HG03103 (cell line): ENCODE measurements at regions not wholly inside any gene's neighbourhood (a gene's known extent, or its start where the extent isn't known, plus 50 kb on each side); places are given as distances from the start of the nearest gene placed in this dataset.
"Not testable (repeated sequence)": the region's sequence is repeated elsewhere in the genome, so short reads cannot be mapped to it uniquely, and the experiment has no call there.

Experiments
- ATAC-seq: cut with Tn5 transposase; IDR thresholded peaks from one replicate; pipeline ENCODE4 v1.9.1; 2021; ENCODE audit warnings: low read depth; ENCODE audit not compliant: unreplicated experiment

- ATAC-seq: no peak
Observed at GRCh38 chr5:81834021-81834660, 83.2 kb upstream of the SSBP2 start.

DNA sequence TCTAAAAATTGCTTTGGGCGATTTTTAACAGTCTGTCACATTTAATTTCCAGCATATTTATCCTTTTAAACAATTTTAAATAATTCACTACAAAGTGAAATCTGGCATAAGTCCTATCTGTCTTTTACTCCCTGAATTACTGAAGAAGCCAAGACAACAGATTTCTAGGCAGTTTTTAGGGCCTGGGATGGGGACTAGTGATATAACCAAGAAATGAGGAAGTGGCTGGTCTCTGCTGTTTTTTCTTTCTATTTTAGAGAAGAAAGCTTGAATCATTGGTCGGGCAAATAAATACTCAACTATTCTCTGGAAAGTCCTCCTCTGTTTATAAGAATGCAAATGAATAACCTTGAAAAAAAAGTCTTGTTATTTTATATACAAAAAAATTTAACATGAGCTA lies 79.7 kb upstream of the SSBP2 start:
- ATAC-seq: no peak

DNA sequence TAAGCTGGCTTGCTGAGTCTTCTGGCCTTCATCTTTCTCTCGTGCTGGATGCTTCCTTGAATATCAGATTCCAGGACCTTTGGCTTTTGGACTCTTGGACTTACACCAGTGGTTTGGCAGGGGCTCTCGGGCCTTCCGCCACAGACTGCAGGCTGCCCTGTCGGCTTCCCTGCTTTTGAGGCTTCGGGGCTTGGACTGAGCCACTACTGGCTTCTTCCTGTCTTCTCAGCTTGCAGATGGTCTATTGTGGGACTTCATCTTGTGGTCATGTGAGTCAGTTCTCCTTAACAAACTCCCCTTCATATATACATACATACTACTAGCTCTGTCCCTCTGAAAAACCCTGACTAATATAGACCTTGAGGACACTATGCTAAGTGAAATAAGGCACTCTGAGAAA lies 78.3 kb upstream of the SSBP2 start:
- ATAC-seq: no peak

- ATAC-seq: no peak
Observed at GRCh38 chr5:81827500-81827899, 76.6 kb upstream of the SSBP2 start.

DNA sequence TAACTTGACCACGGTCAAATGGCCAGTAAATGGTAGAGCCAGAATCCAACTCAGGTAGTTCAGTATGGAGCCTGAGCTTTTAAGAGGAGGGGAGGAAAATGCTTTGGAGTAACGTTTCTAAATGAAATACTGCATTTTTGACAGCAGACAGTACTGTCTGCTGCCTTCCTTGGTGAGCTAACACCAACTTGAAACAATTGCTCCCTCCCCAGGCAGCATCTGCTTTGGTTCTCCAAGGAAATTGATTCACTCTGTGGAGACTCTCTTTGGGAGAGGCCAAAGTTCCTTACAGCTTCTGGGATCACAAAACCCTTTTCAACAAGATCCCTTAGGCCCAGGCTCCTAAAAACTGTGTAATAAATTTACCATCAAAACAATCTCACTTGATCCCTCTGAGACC lies 75.2 kb upstream of the SSBP2 start:
- ATAC-seq: no peak

- ATAC-seq: no peak
Observed at GRCh38 chr5:81825237-81825636, 74.3 kb upstream of the SSBP2 start.

DNA sequence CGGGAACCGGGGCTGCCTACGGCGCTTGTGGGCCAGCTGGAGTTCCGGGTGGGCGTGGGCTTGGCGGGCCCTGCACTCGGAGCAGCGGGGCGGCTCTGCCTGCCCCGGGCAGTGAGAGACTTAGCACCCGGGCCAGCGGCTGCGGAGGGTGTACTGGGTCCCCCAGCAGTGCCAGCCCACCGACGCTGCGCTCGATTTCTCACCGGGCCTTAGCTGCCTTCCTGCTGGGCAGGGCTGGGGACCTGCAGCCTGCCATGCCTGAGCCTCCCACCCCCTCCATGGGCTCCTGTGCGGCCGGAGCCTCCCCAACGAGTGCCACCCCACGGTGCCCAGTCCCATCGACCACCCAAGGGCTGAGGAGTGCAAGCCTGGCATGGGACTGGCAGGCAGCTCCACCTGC lies 72.8 kb upstream of the SSBP2 start:
- not testable (repeated sequence) for ATAC-seq

DNA sequence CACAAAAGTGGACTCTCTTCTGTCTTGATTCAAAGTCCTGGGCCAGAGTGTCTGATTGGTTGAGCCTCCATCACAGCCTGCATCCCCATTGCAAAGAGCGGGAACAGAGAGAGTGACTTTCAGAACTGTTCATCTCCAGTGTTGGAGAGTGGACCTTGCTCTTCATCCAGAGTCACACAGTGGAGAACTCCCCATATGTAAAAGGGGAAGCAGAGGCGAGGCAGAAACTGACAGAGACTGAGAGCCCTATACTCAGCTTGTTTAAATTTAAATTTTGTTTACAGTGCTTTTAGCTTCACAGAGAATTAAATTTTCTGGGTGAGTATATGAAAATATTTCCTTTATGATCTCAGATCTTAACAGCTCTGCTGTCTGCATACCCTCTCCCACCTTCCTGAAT lies 70.0 kb upstream of the SSBP2 start:
- ATAC-seq: no peak

- ATAC-seq: no peak
Observed at GRCh38 chr5:81820318-81820636, 69.4 kb upstream of the SSBP2 start.

- ATAC-seq: no peak
Observed at GRCh38 chr5:81819556-81820317, 68.8 kb upstream of the SSBP2 start.

DNA sequence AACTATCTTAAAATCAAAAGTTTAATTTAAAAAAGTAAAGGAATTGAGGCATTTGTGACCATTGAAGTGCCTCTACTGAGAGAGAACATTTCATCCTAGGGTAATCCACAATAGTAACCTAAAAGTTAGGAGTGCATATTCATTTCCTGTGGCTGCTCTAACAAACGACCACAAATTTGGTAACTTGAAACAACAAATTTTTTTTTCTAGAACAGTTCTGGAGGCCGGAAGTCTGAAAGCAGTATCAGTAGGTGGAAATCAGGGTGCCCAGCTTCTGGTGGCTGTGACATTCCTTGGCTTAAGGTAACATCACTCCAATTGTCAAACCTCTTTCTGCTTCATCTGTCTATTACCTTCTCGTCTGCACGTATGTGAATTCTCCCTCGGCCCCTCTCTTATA lies 67.1 kb upstream of the SSBP2 start:
- ATAC-seq: no peak

DNA sequence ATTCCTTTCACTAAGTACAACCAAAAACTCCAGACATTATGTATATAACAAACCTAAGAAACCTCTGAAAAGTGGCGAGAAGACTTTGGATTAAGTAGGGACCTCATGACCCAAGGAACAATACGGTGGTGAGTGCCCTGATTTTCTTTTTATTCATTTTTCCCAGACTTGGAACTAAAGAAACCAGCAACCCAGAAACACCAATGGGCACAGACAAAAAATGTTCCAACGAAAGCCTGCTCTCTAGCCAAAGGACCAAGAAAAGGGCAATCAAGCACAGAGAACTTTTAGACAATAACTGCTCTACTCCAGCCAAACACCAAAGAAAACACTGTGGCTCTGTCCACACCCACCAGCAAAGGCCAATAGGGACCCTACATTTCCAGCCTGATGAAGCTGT lies 66.2 kb upstream of the SSBP2 start:
- ATAC-seq: no peak

- no peak for ATAC-seq
Observed at GRCh38 chr5:81815321-81815720, 64.4 kb upstream of the SSBP2 start.

DNA sequence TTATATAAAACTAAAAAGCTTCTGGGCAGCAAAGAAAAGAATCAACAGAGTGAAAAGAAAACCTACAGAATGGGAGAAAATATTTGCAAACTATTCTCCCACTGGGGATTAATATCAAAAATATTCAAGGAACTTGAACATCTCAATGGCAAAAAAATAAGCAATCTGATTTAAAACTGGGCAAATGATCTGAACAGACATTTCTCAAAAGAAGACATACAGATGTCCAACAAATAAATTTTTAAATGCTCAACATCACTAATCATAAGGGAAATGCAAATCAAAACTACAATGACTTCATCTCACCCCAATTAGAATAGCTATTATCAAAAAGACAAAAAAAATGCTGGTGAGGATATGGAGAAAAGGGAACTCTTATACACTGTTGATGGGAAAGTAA lies 57.2 kb upstream of the SSBP2 start:
- no peak for ATAC-seq

DNA sequence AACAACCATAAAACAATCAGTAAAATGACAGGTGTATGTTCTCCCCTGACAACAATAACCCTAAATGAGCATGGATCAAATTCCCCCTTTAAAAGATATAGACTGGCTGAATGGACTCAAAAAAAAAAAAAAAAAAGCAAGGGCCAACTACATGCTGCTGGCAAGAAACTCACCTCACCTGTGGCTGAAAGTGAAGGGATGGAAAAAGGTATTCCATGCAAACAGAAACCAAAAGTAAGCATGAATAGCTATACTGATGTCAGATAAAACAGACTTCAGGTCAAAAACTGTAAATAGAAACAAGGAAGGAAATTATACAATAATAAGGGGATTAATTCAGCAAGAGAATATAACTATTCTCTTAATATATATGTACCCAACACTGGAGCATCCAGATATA lies 54.2 kb upstream of the SSBP2 start:
- no peak for ATAC-seq

DNA sequence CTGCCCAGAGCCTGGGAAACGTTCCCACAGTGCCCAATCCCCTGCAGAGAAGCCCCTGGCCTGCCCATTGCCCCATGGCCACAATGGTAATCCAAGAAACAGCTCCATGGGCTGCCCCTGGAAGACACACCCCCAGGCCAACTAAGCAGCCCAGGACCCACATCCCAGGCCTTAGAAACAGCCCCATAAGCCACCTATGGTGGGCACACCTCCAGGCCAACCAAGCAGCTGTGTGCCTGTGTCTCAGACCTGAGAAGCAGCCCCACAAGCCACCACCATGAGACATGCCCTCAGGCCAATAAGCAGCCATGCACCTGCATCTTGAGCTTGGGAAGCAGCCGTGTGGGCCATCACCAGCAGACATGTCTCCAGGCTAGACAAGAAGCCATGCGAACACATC lies 52.9 kb upstream of the SSBP2 start:
- ATAC-seq: no peak

GRCh38 chr5:81802625-81803024 lies 51.7 kb upstream of the SSBP2 start:
- ATAC-seq: no peak

GRCh38 chr5:81802020-81802419 lies 51.1 kb upstream of the SSBP2 start:
- ATAC-seq: no peak

GRCh38 chr5:81800797-81801196 lies 49.9 kb upstream of the SSBP2 start:
- ATAC-seq: no peak
